Liver (tissue), 3 donors: ENCODE measurements at regions not wholly inside any gene's neighbourhood (a gene's known extent, or its start where the extent isn't known, plus 50 kb on each side); places are given as distances from the start of the nearest gene placed in this dataset.

Source experiments
- ATF3 ChIP-seq: IDR thresholded peaks from 2 replicates; pipeline ENCODE4 v1.6.1; 2016; ENCODE audit warnings: antibody characterized with exemption
- HNF4A ChIP-seq, 2 donors: conservative IDR thresholded peaks; 2 replicates each; pipeline ENCODE4 v1.6.1; 2016; ENCODE audit warnings: antibody characterized with exemption in 2 of 2, mild to moderate bottlenecking in 2 of 2
- JUND ChIP-seq, 2 donors: IDR thresholded peaks; 2 replicates each; pipeline ENCODE4 v1.6.1; 2016; ENCODE audit warnings: antibody characterized with exemption in 2 of 2
- REST ChIP-seq: IDR thresholded peaks from 2 replicates; pipeline ENCODE4 v1.6.1; 2016; ENCODE audit warnings: antibody characterized with exemption, mild to moderate bottlenecking
- RXRA ChIP-seq, 2 donors: IDR thresholded peaks; 2 replicates each; pipeline ENCODE4 v1.6.1; 2017 to 2018; ENCODE audit warnings: antibody characterized with exemption in 2 of 2, mild to moderate bottlenecking in 1 of 2
- SP1 ChIP-seq: IDR thresholded peaks from 2 replicates; pipeline ENCODE4 v1.6.1; 2018; ENCODE audit warnings: antibody characterized with exemption, mild to moderate bottlenecking
- TF ChIP-seq, protein P1 (sequence below): fragments of 150-350 bp; IDR thresholded peaks from 2 replicates; pipeline ENCODE4 v1.5.1; 2017; ENCODE audit warnings: improper control_type of control experiment, low read depth, low read length; ENCODE audit not compliant: missing input control
- TF ChIP-seq, protein P2 (sequence below): IDR thresholded peaks from 2 replicates; pipeline ENCODE4 v1.6.1; 2016; ENCODE audit warnings: antibody characterized with exemption
- donor health status: healthy.
- donor health status: healthy.

DNA sequence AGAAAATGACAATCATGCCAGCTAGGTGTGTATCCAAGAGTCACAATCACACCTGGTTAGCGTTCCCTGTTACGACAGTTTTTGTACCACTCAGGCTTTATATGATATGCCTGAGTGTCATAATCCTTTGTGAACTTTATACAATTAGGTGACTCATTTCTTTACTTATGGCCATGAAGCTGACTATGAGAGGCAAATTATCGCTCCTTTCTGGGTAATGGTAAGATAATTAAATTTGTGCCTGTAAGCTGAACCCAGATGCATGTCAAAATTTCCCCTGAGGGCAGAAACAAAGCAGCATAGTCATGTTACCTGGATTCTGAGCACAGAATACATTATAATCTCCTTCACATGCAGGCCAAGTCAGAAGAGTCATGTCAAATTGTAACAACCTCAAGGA, 970.1 kb upstream of the AMELY start:
- TF ChIP-seq, protein P1, sequence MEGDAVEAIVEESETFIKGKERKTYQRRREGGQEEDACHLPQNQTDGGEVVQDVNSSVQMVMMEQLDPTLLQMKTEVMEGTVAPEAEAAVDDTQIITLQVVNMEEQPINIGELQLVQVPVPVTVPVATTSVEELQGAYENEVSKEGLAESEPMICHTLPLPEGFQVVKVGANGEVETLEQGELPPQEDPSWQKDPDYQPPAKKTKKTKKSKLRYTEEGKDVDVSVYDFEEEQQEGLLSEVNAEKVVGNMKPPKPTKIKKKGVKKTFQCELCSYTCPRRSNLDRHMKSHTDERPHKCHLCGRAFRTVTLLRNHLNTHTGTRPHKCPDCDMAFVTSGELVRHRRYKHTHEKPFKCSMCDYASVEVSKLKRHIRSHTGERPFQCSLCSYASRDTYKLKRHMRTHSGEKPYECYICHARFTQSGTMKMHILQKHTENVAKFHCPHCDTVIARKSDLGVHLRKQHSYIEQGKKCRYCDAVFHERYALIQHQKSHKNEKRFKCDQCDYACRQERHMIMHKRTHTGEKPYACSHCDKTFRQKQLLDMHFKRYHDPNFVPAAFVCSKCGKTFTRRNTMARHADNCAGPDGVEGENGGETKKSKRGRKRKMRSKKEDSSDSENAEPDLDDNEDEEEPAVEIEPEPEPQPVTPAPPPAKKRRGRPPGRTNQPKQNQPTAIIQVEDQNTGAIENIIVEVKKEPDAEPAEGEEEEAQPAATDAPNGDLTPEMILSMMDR, result no peak
- TF ChIP-seq SP1 (no peak), REST (no peak), HNF4A (conservative IDR thresholded peaks at IDR 0.05) (no peak), ATF3 (no peak), RXRA (IDR thresholded peaks at IDR 0.05) (no peak), JUND (IDR thresholded peaks at IDR 0.05) (no peak)
- TF ChIP-seq, protein P2, sequence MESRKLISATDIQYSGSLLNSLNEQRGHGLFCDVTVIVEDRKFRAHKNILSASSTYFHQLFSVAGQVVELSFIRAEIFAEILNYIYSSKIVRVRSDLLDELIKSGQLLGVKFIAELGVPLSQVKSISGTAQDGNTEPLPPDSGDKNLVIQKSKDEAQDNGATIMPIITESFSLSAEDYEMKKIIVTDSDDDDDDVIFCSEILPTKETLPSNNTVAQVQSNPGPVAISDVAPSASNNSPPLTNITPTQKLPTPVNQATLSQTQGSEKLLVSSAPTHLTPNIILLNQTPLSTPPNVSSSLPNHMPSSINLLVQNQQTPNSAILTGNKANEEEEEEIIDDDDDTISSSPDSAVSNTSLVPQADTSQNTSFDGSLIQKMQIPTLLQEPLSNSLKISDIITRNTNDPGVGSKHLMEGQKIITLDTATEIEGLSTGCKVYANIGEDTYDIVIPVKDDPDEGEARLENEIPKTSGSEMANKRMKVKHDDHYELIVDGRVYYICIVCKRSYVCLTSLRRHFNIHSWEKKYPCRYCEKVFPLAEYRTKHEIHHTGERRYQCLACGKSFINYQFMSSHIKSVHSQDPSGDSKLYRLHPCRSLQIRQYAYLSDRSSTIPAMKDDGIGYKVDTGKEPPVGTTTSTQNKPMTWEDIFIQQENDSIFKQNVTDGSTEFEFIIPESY, result no peak
